ENCODE measurements at regions not wholly inside any gene's neighbourhood (a gene's known extent, or its start where the extent isn't known, plus 50 kb on each side); places are given as distances from the start of the nearest gene placed in this dataset.

DNA sequence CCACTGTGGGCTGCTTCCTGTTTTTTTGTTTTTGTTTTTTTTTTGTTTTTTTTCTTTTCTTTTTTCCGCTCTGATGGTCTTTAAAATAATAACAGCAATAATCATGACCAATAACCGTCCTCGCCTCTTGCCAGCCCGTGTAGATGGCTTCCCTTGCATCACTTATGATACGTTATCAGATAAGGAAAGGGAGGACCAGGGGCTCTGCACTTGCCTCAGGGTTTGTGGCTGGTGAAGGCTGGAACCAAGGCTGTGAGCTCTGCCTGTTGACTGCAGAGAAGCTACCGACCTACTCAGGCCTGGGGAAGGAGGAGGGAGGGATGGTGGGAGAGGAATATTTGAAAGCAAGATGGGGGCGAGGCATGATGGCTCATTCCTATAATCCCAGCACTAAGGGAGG lies 114.0 kb upstream of the SDK2 start:
- DNase-seq: no peak

DNA sequence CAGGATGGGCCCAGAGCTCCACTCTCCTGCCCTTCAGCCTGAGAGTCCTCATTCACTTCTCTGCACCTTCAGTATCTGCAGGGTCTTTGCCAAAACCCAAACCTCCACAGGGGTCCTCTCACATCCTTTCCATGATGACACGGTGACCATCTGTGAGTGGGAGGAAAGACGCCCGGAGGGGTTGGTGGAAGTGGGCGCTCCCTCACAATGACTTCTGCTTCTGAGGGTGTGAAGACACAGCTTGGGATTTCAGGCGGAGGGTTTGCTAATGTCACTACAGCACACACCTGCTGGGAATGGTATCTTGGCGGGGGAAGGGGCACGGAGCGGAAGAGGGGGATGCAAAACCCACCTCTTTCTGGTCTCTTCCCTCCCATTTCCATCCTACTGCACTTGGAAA lies 115.1 kb upstream of the SDK2 start:
- DNase-seq: no peak

DNA sequence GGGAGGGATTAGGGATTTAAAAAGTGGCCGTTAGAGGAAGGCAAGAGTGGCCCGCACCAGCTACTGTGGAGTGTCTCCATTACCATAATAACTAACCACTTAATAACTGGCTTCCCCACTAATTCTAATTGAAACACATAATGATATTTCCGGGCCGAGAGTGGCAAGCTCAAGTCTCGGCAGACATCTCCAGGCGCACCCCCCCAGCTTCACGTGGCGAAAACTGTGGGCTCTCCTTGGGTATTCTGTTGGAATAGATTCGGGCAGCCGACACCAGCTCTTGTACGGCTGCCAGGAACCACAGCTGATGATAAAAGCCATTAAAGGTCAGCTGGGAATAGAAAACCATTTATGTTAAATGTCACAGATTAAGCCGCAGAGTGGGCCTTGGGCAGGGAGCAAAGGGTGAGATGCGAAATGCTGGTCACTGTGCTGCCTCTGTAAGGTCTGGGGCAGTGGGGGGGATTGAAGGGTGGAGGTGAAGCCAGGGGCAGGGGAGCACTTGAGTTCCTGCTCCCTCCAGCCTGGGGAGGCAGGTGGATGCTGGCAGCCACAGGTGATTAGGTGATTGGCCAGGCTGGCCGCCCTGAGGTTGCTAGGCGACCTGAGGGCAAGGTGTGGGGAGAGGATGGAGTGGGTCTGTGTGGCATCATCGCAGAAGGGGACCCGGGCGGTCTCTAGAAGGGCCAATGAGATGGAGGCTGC lies 115.6 kb upstream of the SDK2 start:
- DNase-seq: no peak

DNA sequence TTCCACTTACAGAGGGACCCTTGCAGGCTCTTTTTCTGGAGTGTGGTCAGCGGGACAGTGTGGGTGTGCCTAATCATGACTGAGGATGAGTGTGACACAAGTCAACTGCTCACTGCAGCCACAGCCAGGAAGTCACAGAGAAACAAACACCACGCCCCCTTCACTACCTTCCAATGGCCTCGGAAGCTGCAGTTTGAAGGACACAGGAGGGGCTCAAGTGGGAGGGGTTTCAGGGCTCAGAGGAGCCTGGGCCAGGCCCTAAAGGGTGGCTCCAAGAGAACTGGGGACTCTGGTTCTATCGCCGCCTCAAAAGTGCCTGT lies 116.2 kb upstream of the SDK2 start:
- DNase-seq: no peak

DNA sequence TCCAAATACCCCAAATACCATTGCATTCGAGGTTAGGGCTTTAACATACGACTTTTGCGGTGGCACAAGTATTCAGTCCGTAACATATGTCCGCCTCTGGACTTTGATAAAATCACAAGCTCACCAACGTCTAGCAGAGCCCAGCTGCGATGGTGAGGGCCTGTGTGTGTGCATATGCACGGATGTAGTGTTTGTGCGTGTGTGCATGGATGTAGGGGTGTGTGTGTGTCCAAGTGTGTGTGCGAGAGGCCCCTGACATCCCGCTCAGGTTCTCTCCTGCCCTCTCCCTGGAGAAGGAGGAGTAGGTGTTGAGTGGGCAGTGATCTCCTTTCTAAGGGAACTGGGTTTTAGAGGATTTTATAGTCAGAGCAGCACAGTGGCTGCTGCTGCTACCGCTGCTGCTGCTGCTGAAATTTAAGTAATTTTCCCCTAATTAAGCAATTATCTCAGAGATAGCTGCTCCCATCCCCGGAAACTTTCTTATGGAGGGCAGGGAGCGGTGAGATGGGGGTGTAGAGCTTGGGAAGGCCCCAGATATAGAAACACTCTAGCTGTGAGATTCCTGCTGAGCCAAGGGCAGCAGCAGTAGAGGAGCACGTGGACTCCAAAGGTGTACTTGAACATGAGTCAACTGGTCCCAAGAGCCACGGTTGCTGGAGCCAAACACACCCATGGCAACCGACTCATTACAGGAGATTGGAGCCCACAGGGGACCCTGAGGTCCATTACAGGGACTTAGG lies 121.7 kb upstream of the SDK2 start:
- no peak for DNase-seq

DNA sequence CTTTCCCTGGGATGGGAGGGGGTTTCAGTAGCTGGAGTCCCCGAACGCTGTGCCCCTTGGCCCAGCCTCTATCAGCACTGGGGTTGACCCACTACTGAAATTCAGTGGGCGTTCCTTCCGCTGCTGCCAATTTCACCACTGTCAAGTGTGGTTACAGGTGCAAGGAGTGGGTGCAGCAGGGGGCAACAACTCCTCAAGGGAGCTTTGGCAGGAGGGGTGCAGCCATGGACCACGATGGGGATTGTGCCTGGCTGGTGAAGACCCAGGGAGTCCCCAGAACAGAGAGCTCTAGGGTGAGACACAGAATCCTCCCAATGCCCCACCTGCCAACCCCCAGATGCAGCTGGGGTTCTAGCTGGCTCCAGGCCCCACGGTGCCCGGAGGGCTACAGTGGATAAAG lies 123.5 kb upstream of the SDK2 start:
- DNase-seq: no peak

DNA sequence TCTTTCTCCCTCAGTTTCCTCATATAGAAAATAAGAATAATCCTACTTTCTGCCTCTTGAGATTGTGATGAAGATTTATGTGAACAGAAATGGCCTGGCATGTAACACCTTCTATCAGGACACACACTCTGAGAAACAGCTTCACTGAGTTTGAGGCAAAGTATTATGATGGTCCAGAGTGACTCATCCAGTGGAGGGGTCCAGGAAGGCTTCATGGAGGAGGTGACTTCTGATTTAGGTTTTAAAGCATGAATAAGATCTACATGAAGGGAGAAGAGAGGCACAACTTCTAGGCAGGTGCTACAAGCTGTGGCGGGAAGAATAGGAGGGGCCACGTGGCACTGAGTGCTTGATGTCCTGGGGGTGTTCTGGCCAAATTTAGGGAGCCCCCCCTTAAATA lies 124.4 kb upstream of the SDK2 start:
- DNase-seq: no peak

DNA sequence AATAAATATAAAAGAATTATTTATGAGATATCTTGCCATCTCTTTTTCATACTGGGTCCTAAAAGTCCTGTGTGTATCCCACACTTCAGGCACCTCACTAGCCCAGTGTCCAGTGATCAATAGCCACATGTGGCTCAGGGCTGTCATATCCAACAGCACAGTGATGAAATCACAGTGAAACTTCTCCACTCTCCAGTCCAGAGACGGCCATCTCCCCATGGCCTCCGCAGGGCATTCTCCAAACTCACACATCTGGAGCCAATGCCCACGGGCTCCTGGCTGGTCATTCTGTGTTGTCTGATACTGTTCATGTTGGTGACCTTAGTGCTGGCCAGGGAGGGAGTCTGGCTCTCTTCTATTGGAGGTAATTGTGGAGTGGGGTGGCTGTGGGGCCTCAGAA lies 125.2 kb upstream of the SDK2 start:
- no peak for DNase-seq

DNA sequence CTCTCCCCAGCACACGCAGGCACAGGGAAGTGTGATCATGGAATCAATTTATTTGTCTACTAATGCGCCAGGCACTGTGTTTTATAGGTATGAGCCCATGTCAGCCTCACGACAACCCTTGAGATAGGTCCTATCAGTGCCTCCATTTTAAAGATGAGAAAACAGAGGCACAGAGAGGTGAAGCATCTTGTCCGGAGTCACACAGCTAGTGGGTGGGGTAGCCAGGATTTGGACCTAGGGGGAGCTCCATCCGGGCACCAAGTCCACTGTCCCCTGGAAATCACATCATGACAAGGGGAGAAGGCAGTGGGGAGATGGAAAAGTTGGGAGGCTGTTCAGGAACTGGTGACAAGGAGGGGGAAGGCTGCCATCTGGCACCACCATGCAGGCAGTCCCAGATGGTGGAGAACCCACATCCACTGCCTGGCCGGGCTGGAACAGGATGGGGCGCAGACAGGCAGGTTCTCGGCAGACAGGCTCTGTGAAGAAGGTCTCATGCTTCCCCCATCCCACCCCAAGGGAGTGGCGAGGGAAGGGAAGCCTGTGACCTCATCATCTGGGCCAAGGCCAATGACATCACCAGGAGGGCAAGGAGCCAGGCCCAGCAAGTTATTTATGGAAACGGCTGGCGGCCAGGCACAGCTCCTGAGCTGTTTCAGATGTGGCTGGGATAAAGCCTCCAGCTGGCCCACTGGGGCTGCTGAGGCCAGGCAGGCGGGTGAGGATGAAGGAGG lies 126.0 kb upstream of the SDK2 start:
- no peak for DNase-seq

DNA sequence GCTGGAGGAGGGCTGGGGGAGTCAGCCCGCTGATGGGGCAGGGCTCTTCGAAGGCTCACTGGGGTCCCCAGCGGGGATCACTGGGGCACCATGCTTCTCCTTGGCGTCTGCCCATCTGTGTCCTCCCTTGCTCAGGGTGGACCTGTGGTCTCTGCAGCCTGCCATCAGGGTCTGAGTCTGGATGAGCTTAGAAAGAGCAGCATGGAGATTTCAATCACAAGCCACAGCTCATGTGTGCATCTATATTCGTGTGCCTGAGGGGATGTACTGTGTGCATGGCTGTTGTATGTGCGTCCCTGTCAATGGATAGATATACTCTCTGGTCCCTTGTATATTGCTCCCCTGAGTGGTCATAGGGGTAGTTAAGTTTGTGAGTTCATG lies 126.6 kb upstream of the SDK2 start:
- DNase-seq: no peak

DNA sequence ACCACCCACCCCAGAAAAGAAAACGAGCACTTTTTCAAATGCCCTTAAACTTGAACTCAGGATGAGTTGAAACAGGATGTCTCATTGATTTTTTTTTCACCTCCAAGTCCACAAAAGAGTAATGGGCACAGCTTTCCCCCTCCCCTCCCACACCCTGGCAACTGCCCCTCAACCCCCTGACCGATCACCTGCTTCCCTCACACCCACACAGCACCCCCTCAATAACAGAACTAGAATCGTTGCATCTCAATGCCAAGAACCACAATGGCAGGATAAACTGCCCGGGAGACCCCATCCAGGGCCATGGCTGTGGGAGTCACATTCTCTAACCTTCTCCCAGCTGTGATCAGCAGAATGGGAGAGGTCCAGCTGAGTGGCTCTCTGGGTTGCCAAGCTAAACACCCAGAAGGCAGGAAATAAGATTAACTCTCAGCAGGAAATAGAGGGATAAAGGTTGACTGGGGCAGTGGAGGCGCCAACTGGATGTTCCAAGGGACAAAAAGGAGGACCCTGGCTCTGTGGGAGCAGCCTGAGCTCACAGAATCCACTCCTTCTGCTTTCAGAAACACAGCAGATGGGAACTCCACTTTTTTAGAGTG lies 128.0 kb upstream of the SDK2 start:
- no peak for DNase-seq

DNA sequence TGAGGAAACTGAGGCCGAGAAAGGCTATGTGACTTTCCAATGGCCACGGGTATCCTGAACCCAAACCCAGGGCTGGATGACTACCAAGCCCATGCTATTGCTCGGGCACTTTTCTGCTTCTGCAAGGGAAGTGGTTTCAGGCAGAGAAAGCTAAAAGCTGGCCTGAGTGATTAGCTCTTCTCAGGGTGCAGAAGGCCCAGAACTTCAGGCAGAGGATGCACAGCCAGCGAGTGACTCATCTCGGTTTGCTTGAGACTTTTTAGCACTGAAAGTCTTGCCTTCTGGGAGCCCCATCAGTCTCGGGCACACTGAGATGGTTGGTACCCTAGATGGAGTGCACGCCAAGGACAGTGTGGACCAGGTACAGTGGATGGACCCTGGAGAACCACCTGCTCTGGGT lies 129.5 kb upstream of the SDK2 start:
- DNase-seq: no peak

DNA sequence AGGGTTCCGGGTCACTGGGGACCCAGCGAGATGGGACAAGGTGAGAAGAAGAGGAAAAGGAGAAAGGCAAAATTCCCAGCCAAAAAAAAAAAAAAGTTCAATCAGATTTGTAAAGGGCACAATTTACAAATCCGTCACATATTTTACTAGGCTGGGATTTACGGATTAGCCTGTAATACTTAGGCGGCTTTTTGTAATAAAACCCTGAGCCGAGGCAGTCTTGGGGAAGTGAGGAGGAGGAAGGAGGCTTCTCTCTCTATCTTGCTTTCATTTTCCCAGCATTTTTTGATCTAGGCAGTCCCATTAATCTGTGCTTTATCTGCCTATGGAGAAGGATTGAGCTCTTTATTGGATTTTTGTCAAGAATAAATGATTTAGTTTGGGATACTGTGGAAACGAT lies 130.6 kb upstream of the SDK2 start:
- DNase-seq: no peak

DNA sequence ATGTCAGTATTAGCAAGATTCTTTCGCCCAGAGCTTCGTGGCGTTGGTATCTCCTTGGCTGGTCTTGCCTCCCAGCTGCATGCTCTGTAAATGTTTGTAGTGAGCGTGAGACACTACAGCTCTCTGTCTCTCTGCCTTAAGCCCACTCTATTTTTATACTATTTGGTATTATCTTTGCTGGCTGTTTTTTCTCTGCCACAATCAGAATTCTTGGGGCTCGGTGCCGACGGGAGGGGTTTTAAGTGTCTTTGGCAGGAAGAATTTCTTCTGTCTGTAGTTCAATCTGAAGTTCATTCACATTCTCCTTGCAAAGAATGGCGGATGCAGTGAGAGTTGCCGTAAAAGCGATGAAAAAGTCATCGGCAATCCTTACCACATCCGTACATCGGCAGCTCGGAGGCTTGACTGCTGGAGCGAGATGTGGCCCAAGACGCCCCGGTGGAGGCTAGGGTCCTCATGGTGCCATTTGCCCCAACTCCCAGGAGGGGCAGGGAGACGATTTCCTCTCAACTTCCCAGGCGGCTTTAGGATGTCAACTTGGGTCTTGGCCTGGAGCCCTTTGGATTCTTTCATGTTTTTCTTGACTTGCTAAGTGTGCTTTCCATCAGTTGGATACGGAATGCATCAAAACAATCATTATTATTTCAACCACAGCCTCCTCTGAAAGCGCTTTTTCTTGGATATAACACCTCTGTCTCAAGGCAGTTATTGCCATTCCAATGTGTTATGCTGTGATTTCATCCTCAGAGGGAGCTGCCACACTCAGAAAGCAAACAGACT lies 132.3 kb upstream of the SDK2 start:
- no peak for DNase-seq

DNA sequence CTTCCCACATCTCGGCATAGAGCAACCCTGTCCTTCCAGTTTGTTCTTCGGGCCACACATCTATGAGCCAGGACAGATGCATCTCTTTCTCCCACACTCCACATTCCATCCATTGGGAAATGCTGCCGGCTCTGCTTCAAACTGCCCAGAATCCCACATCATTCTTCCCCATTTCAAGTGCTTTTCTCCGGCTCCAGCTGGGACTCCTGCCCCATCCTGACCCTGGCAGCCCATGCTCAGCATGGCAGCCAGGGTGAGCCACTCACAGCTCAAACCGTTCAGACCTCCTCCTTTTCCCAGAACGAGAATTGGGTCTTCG lies 132.8 kb upstream of the SDK2 start:
- DNase-seq: no peak

DNA sequence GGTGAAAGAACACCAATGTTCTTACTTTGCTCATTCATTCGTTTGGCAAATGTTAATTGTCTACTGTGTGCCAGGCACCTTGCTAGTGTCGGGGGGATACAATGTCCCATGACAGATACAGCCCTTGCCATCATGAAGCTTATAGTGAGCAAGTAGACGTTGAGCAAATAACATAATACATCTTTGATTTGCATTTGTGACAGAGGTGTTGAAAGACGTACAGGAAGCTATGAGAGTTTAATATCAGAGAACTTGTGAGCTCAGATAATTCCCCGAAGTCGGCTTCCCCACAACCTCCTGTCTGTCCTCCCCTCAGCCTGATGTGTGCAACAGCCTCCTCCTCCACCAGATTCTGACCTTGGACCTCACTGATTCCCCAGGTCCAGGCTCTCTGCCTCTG lies 138.0 kb upstream of the SDK2 start:
- DNase-seq: no peak

DNA sequence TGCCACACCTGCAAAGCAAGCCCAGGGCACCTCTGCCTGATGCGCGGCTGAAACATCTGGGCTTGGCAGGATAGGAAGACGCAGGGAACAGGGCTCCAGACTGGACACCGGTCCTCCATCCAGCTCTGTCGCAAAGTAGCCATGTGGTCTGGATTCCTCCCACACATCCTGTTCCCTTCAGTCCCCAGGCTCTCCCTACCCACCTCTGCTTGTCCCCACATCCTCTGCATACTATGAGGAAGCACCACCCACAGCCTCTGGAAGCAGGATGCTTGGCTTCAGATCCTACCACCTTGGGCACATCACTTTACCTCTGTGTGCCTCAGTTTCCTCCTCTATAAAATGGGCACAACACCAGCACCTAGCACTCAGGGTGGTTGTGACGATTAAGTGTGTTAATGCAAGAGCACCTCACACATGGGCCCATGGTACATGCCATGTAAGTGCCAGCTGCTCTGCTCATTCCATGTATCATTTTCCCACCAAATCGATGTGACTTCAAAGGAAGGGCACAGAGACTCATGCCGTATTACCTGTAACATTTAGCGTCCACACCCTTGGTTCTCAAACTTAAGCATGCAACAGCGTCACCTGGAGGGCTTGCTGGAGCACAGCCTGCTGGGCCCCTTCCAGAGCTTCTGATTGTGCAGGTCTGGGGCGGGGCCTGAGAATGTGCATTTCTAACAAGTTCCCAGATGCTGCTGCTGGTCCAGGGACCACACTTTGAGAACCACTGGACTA lies 138.6 kb upstream of the SDK2 start:
- no peak for DNase-seq

DNA sequence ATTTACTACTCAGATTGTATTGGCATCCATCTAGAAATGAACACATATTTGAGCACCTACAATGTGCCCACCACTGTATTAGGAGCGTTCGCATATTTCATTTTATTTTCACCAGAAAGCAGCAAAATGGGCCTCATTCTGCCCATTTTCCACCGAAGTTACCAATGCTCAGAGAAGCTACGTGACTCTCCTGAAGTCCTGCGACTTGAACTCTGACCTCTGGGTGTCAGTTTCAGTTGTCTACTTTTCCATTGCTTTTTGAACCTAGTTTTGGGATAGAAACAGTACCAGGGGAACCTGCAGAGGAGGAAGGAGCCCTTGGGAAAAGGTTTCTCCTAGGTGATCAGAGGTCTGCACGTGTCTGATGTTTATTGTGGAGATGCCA lies 139.1 kb upstream of the SDK2 start:
- DNase-seq: no peak

DNA sequence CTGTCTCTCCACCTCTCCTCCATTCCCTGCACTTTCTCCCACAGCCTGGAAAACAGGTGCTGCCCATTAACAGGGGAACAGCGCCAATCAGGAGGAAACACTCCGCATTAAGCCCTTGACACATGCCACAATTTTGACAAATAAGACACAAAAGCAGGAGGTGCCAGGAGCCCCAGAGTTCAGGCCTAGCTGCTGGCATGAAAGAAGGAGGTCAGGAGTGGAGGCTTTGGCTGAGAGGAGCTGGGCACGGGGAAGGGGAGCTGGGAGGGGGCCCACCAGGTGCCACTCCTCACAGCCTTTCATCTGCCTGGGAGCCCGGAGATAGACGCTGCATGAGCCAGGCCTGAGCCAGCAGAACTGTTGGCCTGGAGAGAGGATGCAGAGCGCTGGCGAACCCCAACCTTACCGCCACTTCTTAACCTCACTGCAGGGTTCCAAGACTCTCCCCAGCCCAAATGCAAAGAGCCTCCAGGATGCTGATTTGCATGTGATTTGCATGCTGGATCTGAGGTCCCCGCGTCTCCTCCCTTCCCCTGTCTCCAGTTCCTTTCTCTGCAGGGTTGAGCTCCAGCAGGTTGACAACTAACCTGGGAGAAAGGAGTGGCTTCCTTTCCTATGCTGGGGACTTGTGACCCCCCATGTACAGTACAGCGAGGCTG lies 139.8 kb upstream of the SDK2 start:
- no peak for DNase-seq

DNA sequence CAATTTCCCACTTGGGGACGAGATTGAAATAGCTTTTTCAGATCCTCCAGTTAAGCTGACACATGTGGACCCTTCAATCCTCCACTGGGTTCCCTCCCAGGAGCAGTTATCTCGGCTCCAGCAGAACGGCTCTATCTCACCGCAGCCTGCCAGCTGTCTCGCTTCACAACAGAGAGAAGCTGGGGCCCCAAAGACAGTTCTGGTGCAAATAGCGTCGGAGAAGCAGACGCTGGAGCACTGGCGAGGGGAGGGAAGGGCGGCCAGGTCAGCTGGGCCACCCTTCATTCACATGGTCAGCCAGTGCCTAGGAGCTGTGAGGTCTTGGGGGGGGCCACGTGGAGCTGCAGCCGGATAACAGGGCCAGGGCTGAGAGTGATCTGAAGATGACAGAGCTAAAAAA lies 141.3 kb upstream of the SDK2 start:
- no peak for DNase-seq

DNA sequence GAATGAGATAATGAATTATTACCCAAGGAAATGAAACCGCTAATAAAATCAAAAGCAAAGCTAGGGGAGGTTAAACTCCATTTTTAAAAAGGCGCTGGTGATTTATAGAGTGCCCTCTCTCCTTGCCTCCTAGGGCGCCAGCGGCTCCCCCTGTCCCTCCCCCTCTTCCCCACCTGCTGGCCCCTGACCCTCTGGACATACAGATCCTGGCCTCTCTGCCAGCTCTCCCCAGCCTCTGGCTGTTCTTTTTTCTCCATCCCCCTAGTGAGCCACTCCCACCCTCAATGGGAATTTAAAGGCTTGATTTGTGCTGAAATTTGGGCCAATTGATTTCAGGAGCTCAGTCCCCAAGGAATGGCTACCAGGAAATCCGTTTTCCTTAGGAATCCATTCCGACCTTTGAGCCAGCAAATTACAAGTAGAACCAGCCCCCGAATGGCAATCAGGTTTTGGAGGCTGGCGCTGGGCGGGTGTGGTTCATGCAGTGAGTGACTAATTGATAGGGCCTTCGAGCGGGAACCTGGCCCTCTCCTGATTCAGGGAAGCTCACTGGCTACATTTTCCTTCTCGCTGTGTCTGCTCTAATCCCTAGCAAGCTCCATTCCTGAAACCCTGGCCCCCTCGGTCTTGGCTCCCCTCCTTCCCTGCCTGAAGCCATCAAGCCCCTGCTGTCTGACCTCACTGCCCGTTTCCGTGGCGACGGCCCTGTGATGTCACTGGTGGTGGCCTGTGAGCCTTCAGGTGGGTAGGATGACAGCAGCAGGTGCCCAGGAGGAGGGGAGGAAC lies 141.9 kb upstream of the SDK2 start:
- DNase-seq: no peak

Measured in HCEC 1CT (cell line).